GM12892 (cell line): ENCODE measurements at regions not wholly inside any gene's neighbourhood (a gene's known extent, or its start where the extent isn't known, plus 50 kb on each side); places are given as distances from the start of the nearest gene placed in this dataset.

Experiments used
- POLR2A ChIP-seq: IDR thresholded peaks from 2 replicates; pipeline ENCODE4 v1.6.1; 2011; ENCODE audit warnings: low read depth, low read length, control low read depth
- POLR2AphosphoS5 ChIP-seq: IDR thresholded peaks from 2 replicates; pipeline ENCODE4 v1.6.1; 2011; ENCODE audit warnings: low read depth, low read length, control low read depth

- TF ChIP-seq POLR2A (no peak), POLR2AphosphoS5 (no peak)
Observed at GRCh38 chr5:110333384-110333783, 393.1 kb downstream of the TMEM232 start.
